Skin of body (tissue), 1 donor: ENCODE measurements at regions not wholly inside any gene's neighbourhood (a gene's known extent, or its start where the extent isn't known, plus 50 kb on each side); places are given as distances from the start of the nearest gene placed in this dataset.

Source experiments
- DNase-seq: peaks from one replicate; lab custom pipeline; 2025; lab: John Stamatoyannopoulos, UW

DNA sequence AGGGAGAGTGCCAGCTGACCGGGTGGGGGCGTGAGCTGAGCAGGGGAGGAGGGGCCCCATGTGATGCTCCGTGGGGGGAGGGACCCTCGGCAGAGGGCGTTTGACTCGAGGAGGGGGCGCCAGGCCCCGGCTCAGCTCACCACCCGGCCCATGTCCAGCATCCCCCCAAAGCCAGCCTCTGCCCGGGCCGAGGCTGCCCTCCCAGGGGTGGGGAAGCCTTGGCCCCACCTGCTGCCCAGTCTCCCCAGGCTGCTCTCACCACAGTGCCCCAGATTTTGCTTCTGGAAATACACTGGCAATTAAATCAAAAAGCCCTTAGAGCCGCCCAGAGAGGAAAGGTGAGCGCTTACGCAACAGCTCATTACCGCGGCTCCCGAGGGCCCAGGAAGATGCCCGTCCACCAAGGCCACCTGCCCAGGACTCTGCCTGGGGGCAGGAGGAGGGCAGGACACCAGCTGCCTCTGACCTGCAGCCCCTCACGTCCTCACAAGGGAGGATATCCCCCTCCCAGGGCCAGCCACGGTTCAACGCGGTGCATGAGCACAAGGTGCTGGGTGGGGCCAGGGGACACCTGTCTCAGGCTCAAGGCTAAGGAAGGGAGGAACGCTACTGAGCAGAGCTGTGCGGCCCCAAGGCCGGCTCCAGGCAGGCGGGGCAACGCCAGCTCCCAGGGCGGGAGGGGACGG is 70.0 kb upstream of the INPP5A start:
- DNase-seq = no peak

DNA sequence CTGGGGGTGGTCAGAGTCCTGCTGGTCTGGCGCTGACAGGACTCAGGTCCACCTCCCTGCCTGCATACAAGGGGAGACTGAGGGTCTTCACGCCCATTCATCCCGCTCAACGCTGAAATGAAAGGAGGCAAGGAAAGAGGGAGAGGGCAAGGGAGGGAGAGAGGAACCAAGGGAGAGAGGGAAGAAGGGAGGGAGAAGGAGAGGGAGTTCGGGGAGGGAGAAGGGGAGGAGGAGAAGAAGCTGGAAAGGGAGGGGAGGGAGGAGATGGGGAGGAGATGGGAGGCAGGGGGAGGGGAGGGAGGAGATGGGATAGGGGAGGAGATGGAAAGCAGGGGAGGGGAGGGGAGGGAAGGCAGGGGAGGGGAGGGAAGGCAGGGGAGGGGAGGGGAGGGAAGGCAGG is 69.4 kb upstream of the INPP5A start:
- DNase-seq = no peak

DNA sequence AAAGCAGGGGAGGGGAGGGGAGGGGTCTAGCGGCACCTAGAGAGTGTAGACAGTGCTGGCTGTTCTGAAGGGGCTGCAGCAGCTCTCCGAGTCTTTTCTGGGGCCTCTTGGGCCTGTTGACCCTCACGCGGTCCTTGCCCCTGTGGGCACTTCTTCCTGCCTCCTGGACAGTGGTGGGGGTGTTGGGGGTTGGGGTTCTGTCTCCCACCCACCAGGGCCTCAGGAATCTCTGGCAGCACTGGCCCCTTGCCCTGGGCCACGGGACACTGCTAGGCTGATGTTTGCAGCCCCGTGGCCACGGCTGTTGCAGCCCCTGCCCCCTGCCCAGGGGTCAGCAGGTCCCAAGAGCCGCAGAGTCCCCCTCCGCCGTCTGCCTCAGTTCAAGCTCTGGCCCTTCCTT is 68.9 kb upstream of the INPP5A start:
- DNase-seq = no peak

DNA sequence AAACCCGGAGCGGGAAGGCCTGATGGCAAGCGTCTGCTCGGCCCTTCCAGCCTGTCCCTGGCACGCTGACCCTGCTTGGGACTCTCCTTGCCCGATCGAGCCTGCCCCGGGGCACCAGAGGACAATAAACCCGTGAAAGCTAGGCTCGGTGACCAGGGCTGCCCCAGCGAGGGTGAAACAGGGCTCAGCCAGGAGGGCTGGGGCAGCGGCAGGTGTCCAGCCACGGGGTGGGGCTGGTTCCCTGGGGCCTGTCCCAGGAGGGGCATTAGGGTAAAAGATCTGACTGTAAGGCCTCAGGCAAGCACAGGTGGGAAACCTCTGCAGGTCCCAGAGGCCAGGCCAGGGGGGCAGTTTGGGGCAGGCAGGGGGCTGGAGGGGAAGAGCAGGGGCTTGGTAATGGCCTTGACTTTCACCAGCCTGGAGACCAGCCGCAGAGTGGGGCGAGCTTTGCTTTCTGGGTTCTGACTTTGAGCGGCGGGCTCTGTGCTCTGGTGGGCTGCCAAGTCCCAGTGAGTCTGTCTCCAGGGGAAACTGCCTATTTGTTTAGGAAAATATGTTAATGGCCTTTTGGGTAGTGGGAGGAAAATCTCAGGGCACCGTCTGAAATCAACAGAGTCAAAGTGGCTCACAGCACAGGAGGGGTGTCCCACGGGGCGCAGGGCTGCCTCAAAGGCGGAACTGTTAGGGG is 68.2 kb upstream of the INPP5A start:
- DNase-seq = peak; percentile 37

DNA sequence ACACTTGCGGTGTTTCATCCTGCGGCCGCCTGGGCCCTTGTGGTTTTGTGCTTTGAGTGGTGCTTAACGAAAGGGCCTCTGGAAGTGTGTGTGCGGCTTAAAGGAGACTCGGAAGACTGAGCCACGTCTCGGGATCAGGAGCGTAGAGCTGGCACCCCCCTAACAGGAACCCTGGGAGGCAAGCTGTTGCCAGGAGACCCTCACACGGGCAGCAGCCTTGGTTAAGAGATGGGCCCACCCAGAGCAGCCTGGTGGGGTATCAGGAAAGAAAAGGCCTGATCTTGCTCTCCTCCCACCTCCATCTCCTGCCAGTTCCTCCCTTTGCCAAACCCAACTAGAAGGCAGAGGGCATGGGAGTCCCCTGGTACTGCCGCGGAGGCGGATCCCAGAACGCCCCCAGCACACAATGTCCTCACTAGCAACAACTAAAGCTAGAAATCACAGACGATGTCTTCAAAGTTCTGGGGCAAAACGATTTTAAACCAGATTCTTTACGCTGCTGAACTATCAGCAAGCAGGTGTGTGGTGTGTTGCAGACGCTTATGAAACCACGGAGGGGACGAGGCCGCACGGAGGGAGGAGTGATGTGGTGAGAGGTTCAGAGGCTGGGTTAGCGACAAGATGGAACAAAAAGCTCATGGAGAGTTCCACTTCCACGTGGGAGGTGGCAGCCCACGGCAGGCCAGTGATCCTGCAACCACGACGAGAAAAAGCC is 67.0 kb upstream of the INPP5A start:
- no peak for DNase-seq

DNA sequence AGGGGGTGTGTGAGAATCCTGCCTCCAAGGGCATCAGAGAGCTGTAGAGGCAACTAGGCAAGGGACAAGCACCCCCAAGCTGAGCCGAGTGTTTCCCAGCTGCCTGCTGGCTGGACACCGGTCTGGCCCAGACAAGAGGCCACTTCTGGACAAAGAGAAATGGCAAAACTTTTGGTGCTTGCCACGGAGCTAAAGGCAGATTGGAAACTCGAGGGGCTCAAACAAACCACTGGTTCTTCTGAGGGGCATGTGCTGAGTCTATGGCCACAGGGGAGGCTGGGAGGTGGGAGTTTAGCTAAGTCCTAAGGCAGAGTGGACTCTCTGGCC is 66.5 kb upstream of the INPP5A start:
- no peak for DNase-seq

DNA sequence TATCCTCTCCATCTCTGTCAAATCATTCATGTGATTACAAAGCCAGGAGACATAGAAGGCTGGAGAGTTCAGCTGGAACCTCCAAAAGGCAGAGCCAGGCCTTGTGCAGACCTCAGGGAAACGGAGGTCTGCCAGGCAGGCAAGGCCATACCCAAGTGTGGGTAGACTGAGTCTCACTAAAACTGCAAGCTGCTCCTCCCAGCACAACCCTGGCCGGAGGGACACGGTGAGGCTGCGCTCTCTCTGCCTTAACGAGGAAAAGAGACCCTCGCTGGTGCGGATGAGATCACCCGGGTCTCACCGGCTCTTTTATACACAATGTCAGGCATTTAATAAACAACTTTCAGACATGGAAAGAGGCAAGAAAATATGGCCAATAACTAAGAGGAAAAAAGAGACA is 66.1 kb upstream of the INPP5A start:
- DNase-seq = no peak

DNA sequence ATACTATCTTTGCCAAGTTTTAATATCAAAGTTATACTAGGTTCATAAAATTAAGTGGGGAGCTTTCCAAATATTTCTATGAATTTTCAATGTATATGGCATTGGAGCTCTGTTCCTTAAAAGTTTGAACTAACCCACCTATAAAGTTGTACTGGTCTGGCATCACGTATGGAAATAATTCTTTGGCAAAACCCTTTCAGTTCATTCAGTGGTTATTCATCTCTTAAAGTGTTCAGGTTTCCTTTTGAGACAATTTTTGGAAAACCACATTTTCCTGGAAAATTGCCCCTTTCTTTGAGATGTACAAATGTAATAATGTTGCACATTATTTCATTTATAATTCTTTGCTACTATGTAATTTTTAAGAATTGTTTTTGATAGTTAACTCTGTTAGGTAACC is 62.5 kb upstream of the INPP5A start:
- DNase-seq = no peak

DNA sequence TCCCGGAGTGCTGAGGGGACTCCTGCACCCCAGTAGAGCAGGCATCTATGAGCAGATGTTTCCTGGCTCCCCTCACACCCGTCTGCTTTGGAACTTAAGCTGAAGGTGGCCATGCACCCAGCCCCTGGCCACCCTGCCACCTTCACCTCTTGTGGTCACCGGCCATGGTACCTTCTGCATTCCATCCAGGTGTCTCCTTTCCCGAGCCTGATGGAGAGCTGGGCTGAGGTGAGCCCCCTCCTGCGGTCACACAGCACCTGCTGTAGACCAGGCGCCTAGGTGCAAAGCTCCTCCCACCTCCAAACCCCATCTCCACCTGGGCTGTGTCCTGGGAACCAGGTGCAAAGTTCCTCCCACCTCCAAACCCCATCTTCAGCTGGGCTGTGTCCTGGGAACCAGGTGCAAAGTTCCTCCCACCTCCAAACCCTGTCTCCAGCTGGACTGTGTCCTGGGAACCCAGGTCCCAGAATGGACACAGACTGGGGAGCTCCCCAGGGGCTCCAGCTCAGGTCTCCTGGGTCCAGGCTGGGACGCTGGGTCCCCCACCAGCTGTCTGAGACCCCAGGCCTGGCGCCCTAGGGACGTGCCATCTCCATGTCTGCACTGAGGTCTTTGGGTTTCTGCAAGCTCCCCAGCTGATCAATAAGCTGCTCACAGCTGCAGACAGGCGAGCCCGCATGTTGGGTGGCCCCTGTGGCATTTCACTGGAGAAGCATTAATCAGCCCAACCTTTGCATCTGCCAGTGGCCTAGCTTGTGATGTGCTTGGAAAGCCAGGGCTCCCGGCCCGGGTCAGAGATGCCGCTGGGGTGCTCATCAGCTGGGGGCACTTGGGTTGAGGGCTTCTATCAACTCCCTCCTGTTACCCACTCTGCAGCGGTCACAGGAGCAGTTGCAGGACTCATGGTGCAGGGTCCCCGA is 61.2 kb upstream of the INPP5A start:
- DNase-seq = no peak

DNA sequence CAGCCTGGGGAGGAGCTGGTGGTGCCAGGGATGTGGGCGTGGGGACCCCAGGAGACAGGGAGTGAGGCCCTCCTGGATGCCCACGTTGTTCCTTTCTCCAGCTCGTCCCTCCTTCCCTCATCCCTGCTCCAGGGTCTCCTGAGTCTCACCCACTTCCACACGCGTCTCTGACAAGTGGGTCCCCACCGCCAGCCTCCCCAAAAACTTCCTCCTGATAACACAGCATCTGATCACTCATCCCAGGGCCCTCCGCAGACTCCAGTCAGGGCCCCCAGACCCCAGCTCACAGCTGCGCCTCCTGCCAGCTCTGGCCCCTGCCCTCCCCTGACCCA is 60.6 kb upstream of the INPP5A start:
- DNase-seq = no peak

DNA sequence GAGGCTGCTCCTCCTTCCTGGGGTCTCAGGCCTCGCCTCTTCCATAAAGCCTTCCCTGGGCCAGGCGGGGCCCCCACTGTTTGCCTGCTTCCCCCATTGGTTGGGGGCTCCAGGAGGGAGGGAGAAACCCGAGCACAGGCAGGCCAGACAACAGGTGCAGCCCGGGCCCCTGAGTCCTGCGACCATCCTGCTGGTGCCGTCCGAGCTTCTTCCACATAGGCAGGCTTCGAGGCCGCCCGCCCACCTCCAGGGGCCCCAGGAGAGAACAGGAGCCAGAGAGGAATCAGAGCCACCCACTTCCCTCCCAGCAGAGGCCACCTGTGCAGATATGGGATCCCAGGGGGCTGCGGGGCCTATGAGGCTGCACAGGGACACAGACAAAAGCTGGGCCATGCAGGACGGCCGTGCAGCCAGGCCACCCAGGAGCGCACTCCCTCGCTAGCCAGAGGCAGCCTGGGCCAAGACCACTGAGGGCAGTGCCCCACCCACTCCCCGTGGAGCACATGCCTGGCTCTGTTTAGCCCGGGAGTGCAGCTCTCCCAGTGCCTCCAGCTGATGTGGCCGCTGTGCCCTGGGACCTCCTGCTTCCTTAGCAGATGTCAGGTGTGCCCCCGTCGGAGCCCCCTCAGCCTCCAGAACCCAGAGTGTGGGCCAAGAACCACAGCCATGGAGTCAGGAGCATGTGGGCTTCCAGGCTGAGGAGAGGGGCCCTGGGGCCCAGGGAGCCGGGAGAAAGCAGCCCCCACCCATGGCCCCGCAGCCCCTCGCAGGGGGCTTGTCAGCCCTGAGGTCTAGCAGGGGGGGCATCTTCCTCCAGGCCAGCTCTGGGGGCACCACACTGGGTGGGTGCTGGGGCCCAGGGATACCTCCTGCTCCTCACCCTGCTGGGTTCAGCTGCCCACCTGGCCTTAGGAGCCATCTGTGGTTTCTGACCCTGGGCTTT is 59.9 kb upstream of the INPP5A start:
- no peak for DNase-seq

DNA sequence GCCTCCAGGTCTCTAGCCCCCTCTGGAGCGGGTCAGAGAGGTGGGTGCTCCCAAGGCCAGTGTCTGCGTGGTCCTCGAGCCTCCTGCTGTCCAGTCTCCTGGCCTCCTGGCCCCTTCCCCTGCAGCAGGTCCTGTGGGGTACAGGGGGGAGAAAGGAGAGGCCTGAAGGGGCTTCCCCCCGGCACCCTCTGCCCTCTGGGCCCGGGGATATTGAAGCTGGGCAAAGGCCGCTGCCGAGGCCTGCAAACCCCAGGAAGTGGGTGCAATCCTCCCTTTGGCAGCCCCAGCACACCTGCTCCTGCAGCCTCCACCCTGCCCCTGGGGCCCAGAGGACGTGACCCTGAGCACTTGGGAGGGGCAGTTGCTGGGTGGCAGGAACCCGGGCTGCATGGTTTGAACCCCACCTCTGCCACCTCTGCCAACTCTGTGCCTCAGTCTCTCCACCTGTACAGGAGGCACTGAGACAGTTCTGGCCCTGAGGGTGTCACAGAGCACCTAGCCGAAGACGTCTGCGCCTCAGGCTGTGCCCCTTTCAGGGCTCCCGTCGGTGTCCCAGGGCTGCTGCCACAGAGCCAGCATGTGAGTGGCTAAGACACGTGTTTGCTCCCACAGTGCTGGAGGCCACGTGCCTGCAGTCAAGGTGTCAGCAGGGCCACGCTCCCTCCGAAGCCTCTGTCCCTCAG is 59.1 kb upstream of the INPP5A start:
- no peak for DNase-seq

DNA sequence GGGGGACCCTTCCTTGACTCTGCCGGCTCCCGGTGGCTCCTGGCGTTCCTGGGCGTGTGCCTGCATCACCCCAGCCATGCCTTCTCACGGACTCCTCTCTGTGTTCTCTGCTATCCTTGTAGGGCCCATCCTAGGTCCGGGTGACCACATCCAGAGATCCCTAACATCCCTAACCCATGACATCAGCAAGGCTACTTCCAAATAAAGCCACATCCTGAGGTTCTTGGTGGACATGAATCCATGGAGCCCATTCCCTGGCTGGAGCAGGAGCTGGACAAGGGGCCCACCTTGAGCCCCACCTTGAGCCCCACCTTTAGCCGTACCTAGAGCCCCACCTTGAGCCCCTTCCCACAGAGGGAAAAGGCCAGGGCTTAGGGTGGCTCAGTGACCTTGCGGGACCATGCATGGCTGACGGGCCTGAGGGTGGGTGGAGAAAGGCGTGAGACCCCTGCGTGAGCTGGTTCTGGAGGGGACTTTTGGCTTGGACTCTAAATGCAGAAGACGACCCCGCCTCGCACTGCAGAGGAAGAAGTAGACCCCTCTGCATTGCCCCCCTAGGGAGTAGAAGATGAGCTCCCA is 58.5 kb upstream of the INPP5A start:
- DNase-seq = no peak

DNA sequence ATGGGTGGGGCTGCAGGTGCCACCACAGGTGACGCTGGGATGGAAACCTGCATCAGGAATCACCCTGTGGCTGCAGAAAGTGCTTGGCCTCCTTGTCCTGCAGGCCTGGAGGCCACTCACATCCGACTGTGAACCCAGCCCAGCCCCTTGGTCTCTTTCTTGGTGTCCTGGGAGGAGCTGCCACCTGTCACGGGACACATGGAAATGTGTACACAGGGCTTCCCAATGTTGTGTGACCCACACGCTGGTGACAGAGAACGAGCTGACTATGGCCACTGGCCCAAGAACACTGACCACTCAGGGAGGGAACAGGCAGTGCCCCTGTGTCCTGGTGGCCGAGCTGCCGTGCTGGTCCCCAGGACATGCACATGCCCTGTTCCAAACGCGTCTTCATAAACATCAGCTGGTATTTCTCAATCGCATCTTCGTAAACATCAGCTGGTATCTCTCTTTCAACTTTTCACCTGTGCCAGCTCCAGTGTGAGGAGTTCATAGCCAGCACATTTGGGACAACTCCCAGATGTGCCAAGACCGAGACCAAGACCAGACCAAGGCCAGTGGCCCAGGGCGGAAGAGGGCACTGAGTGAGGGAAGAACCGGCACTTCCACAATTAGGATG is 57.9 kb upstream of the INPP5A start:
- no peak for DNase-seq

DNA sequence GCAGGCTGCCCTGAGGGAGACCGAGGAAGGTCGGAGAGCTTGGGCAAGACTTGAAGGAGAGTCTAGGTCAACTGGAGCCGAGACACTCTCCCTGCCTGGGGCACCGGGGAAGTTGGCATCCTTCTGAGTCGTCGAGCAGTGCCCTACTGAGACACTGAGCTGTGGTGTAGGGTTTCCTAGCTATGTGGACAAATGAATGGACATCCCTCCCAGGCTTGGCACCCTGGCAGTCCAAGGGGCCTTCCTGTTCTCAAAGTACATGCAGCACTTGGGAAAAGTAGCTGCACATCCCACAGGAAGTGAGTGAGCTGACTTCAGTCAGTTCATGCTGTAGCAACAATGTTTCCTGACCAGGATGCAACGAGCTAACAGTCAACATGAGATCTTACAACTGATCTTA is 57.2 kb upstream of the INPP5A start:
- DNase-seq = no peak

DNA sequence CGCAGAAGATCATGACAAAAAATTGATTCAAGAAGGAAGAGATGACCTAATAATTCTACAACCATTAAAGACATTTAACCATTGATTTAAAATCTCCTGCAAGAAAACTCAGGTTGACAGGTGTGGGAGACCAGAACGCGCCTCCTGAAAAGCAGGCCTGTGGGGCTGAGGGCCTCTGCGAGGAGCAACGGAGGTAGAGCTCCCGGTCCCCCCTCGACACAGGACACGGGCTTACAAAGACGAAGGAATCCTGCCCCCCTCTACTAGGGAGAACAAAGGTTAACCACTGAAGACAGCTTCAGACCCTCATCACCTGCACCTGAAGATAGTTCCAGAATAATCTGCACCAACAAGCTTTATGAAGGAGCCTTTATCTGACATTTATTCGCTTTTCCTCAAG is 55.9 kb upstream of the INPP5A start:
- no peak for DNase-seq

DNA sequence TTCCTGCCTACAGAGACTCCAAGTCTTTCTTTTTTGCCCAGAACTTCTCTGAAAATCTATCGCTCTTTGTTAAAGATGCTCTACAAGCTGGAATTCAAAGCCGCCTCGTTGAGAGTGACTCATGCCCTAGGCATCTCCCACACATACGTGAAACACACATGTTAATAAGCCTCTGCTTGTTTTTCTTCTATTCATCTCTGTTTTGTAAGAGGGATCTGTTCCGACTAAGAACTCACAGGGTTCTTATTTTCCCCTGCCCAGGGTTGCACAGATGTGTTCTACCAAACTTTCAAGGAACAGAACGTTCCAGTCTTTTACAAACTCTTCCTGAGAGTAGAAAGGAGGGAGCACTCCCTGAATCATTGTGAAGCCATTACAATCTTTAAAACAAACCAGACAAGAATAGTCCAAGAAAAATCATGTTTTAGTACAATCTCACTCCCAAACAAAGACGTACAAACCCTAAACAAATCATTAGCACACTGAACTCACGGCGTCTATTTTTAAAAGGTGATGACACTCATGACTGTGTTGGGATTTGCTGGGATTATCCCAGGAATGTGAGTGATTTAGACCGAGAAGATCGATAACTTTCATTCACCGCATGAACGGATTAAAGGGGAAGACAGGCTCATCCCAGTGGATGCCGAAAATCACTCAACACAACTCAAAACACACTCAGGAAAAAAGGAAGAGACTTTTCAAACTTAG is 55.3 kb upstream of the INPP5A start:
- peak; percentile 74 for DNase-seq

DNA sequence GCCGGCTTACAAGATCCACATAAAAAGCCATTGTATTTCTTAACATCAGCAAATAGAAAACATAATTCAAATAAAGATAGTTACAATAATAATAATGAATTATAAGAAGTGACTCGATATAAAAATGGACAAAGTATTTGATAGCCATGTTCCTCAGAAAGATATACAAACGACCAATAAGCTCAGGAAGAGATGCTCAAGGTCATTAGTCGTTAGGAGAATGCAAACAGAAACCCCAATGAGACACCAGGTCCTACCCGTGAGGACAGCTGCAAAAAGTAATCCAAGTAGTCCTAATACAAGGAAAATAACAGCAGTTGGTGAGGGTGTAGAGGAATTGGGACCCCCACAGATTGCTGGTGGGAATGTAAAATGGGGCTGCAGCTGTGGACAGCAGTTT is 54.2 kb upstream of the INPP5A start:
- DNase-seq = no peak

DNA sequence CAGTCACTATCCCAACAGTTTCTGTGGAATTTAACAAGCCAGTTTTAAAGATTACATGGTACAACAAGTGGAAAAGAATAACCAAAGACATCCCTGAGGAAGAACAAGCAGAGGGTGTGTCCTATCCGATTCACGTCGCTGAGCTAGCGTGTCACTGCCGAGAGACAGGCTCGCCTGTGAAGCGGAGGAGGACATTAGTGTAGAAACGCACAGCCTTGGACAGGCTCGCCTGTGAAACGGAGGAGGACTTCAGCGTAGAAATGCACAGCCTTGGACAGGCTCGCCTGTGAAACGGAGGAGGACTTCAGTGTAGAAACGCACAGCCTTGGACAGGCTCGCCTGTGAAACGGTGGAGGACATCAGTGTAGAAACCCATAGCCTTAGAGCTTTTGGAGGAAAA is 52.7 kb upstream of the INPP5A start:
- no peak for DNase-seq
